ENCODE measurements at regions not wholly inside any gene's neighbourhood (a gene's known extent, or its start where the extent isn't known, plus 50 kb on each side); places are given as distances from the start of the nearest gene placed in this dataset.

GRCh38 chr9:14978022-14979000 lies 68.1 kb upstream of the FREM1 start:
- Histone ChIP-seq H3K27me3 (no peaks in the 10 kb centered on the region), H3K9me3 (no peaks in the 10 kb centered on the region), H3K4me1 (ENCODE audit: control insufficient read depth in 1 of 2, insufficient read depth in 1 of 2, low read depth in 1 of 2, low read length in 1 of 2) (no peaks in the 10 kb centered on the region), H3K4me3 (ENCODE audit: low read depth in 1 of 2, low read length in 1 of 2) (no peak overlapping the region), H3K27ac (no peak overlapping the region), H3K36me3 (no peaks in the 10 kb centered on the region)
- TF ChIP-seq CTCF (IDR thresholded peaks at IDR 0.05), result no peak

GRCh38 chr9:14967450-14968321 lies 57.5 kb upstream of the FREM1 start:
- Histone ChIP-seq H3K4me3 (ENCODE audit: low read depth in 1 of 2, low read length in 1 of 2) (no peak overlapping the region), H3K27me3 (no peaks in the 10 kb centered on the region), H3K27ac (no peak overlapping the region), H3K9me3 (no peaks in the 10 kb centered on the region), H3K36me3 (no peaks in the 10 kb centered on the region), H3K4me1 (ENCODE audit: control insufficient read depth in 1 of 2, insufficient read depth in 1 of 2, low read depth in 1 of 2, low read length in 1 of 2) (no peaks in the 10 kb centered on the region)
- TF ChIP-seq CTCF (IDR thresholded peaks at IDR 0.05), result no peak

- no peaks in the 10 kb centered on the region for H3K9me3 ChIP-seq
- H3K27me3 ChIP-seq, result no peaks in the 10 kb centered on the region
- no peak overlapping the region for H3K27ac ChIP-seq
- TF ChIP-seq CTCF (IDR thresholded peaks at IDR 0.05), result no peak
- H3K36me3 ChIP-seq, result no peaks in the 10 kb centered on the region
- no peak overlapping the region for H3K4me3 ChIP-seq (ENCODE audit: low read depth in 1 of 2, low read length in 1 of 2)
- H3K4me1 ChIP-seq (ENCODE audit: control insufficient read depth in 1 of 2, insufficient read depth in 1 of 2, low read depth in 1 of 2, low read length in 1 of 2), result no peaks in the 10 kb centered on the region
These were observed 52.1 kb upstream of the FREM1 start for GRCh38 chr9:14962193-14962882.

GRCh38 chr9:14961372-14962068 lies 51.3 kb upstream of the FREM1 start:
- no peaks in the 10 kb centered on the region for H3K4me1 ChIP-seq (ENCODE audit: control insufficient read depth in 1 of 2, insufficient read depth in 1 of 2, low read depth in 1 of 2, low read length in 1 of 2)
- H3K27ac ChIP-seq, result no peak overlapping the region
- H3K27me3 ChIP-seq, result no peaks in the 10 kb centered on the region
- no peaks in the 10 kb centered on the region for H3K9me3 ChIP-seq
- H3K4me3 ChIP-seq (ENCODE audit: low read depth in 1 of 2, low read length in 1 of 2), result no peak overlapping the region
- TF ChIP-seq CTCF (IDR thresholded peaks at IDR 0.05), result no peak
- H3K36me3 ChIP-seq, result no peaks in the 10 kb centered on the region

- H3K9me3 ChIP-seq, result no peaks in the 10 kb centered on the region
- H3K27ac ChIP-seq, result no peak overlapping the region
- H3K36me3 ChIP-seq, result no peaks in the 10 kb centered on the region
- H3K4me1 ChIP-seq (ENCODE audit: control insufficient read depth in 1 of 2, insufficient read depth in 1 of 2, low read depth in 1 of 2, low read length in 1 of 2), result no peaks in the 10 kb centered on the region
- H3K27me3 ChIP-seq, result no peaks in the 10 kb centered on the region
- no peak for TF ChIP-seq CTCF (IDR thresholded peaks at IDR 0.05)
- H3K4me3 ChIP-seq (ENCODE audit: low read depth in 1 of 2, low read length in 1 of 2), result no peak overlapping the region
These were observed 50.7 kb upstream of the FREM1 start for GRCh38 chr9:14960881-14961280.

All from neutrophil (primary cell).